Cardiac muscle cell (in vitro differentiated cells and primary cell): ENCODE measurements at regions not wholly inside any gene's neighbourhood (a gene's known extent, or its start where the extent isn't known, plus 50 kb on each side); places are given as distances from the start of the nearest gene placed in this dataset.
"Not testable (repeated sequence)": the region's sequence is repeated elsewhere in the genome, so short reads cannot be mapped to it uniquely, and the experiment has no call there.

Experiments
- DNase-seq, 2 donors: peaks; one replicate each; pipeline versions ENCODE4 v3.0.0 to v3.0.0-alpha.2; 2010 to 2017; ENCODE audit warnings: low read depth in 1 of 2, low spot score in 1 of 2
- H3K27ac ChIP-seq: fragments of 200-600 bp; sonication (generic); 2 replicates; pipeline ENCODE4 v1.5.1; 2016
- H3K27me3 ChIP-seq: fragments of 200-600 bp; sonication (generic); 2 replicates; pipeline ENCODE4 v1.6.0; 2016; ENCODE audit warnings: control low read depth
- H3K36me3 ChIP-seq: fragments of 200-600 bp; sonication (generic); 2 replicates; pipeline ENCODE4 v1.5.1; 2016; ENCODE audit warnings: control low read depth
- H3K4me1 ChIP-seq: fragments of 200-600 bp; sonication (generic); 2 replicates; pipeline ENCODE4 v1.8.1; 2017; ENCODE audit warnings: low read depth, mild to moderate bottlenecking, mixed run types
- H3K4me3 ChIP-seq: fragments of 200-600 bp; sonication (generic); 2 replicates; pipeline ENCODE4 v1.5.1; 2016; ENCODE audit warnings: mild to moderate bottlenecking
- H3K9me3 ChIP-seq: fragments of 200-600 bp; sonication (generic); 2 replicates; pipeline ENCODE4 v1.5.1; 2017; ENCODE audit warnings: low read depth, mild to moderate bottlenecking, control low read depth
- TF ChIP-seq, protein P1 (sequence below): IDR thresholded peaks from 2 replicates; pipeline ENCODE4 v1.5.1; 2012; ENCODE audit warnings: low read depth, mild to moderate bottlenecking, low read length

GRCh38 chr12:83573671-83574070 is 887.0 kb downstream of the TMTC2 start:
- no peaks in the 10 kb centered on the region for H3K4me1 ChIP-seq
- H3K36me3 ChIP-seq = no peaks in the 10 kb centered on the region
- DNase-seq = peak in 1 of 2 donors; percentile 18
- H3K27me3 ChIP-seq = no peaks in the 10 kb centered on the region
- no peaks in the 10 kb centered on the region for H3K9me3 ChIP-seq
- H3K27ac ChIP-seq = no peak overlapping the region
- H3K4me3 ChIP-seq = no peak overlapping the region
- TF ChIP-seq, protein P1, sequence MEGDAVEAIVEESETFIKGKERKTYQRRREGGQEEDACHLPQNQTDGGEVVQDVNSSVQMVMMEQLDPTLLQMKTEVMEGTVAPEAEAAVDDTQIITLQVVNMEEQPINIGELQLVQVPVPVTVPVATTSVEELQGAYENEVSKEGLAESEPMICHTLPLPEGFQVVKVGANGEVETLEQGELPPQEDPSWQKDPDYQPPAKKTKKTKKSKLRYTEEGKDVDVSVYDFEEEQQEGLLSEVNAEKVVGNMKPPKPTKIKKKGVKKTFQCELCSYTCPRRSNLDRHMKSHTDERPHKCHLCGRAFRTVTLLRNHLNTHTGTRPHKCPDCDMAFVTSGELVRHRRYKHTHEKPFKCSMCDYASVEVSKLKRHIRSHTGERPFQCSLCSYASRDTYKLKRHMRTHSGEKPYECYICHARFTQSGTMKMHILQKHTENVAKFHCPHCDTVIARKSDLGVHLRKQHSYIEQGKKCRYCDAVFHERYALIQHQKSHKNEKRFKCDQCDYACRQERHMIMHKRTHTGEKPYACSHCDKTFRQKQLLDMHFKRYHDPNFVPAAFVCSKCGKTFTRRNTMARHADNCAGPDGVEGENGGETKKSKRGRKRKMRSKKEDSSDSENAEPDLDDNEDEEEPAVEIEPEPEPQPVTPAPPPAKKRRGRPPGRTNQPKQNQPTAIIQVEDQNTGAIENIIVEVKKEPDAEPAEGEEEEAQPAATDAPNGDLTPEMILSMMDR = no peak

DNA sequence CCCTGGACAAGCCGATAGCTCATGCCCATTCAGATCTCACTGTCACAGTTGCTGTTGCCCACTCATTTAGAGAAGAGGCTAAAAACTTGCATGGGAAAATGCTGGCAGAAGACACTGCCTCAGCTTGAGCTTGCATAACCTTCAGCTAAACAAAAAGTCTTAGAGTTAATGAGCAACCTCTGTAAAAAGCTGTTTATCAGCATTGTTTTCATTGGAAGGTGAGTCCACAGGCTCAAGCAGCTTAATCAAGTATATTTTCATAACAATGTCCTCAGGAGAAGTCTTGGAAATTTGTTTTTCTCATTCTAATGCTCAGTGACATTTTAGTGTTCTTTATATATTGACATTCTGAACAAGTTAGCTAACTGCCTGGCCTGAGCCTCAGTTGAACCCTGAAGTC is 872.9 kb downstream of the TMTC2 start:
- no peak overlapping the region for H3K27ac ChIP-seq

GRCh38 chr12:83556040-83556439 is 869.3 kb downstream of the TMTC2 start:
- H3K27ac ChIP-seq, H3K4me1 ChIP-seq, H3K36me3 ChIP-seq, H3K4me3 ChIP-seq, H3K27me3 ChIP-seq, H3K9me3 ChIP-seq, DNase-seq: not testable (repeated sequence)

More for the DNA sequence above, 872.9 kb downstream of the TMTC2 start:
- no peaks in the 10 kb centered on the region for H3K4me1 ChIP-seq
- TF ChIP-seq, protein P1 = no peak
- no peak overlapping the region for H3K4me3 ChIP-seq
- no peaks in the 10 kb centered on the region for H3K36me3 ChIP-seq
- H3K27me3 ChIP-seq = no peaks in the 10 kb centered on the region
- no peak for DNase-seq
- H3K9me3 ChIP-seq = no peaks in the 10 kb centered on the region

- no peak overlapping the region for H3K27ac ChIP-seq
- H3K27me3 ChIP-seq = no peaks in the 10 kb centered on the region
- TF ChIP-seq, protein P1 = no peak
- H3K4me3 ChIP-seq = no peak overlapping the region
- no peaks in the 10 kb centered on the region for H3K9me3 ChIP-seq
- no peak for DNase-seq
- H3K4me1 ChIP-seq = no peaks in the 10 kb centered on the region
- no peaks in the 10 kb centered on the region for H3K36me3 ChIP-seq
These were observed 854.7 kb downstream of the TMTC2 start for GRCh38 chr12:83541446-83541845.

DNA sequence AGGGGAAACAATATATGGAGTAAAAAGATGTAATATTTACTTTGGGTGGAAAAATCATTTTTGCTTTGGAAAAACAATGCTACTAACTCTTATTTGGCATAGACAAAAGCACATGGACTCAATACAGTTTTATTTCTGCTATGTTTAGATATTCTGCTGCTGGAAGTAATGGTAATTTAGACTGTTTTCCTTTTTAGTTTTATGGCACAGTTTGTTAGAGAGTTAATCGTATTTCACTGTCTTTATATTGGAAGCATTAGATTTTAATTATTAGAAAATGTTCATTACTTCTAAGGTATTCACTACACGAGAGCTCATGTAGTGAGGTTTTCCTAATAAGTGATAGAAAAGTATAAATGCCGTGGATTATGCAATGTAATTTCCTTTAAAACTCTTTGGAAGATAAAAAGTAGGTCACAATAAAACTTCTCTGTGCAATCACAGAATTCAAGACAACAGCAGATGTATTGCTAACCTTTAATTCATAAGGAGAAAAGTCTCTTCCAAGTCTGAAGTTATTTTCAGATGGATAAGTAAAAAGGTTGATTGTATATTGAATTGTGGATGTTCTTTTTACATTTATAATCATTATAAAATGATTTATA is 851.8 kb downstream of the TMTC2 start:
- no peaks in the 10 kb centered on the region for H3K36me3 ChIP-seq
- no peaks in the 10 kb centered on the region for H3K27me3 ChIP-seq
- no peaks in the 10 kb centered on the region for H3K9me3 ChIP-seq
- DNase-seq = no peak
- no peak overlapping the region for H3K4me3 ChIP-seq
- H3K4me1 ChIP-seq = no peaks in the 10 kb centered on the region
- no peak overlapping the region for H3K27ac ChIP-seq
- TF ChIP-seq, protein P1 = no peak

DNA sequence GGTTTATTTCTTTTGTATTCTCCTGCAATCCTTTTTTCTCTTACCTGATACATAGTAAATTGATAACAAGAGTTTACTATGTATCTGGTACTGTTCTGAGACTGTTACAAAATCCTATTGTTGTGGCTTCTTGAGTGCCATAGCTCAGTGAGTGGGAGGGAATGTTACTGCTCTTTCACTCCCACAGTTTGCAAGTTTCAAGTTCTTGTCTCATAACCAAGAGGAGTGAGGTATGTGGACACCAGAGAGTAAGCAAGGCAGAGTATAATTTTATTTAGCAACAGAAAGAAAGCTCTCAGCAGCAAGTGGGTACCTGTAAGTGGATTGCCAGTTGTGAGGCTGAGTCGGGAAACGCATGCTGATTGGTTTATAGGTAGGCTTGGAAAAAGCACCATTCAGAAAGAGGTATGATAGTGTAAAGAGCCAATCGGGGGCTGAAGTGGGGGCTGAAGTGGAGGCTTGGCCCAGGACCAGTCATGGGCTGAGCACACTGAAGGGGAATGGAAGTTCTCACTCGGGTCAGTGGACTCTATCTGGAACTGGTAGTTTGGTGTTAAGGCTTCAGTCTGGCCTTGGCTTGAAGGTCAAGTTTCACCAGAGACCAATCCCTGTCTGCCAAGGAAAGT is 850.8 kb downstream of the TMTC2 start:
- H3K4me1 ChIP-seq = no peaks in the 10 kb centered on the region
- H3K9me3 ChIP-seq = no peaks in the 10 kb centered on the region
- H3K4me3 ChIP-seq = no peak overlapping the region
- no peaks in the 10 kb centered on the region for H3K36me3 ChIP-seq
- DNase-seq = peak in 1 of 2 donors; percentile 0
- H3K27ac ChIP-seq = no peak overlapping the region
- no peaks in the 10 kb centered on the region for H3K27me3 ChIP-seq
- TF ChIP-seq, protein P1 = no peak
